HEK293 (cell line): ENCODE measurements at regions not wholly inside any gene's neighbourhood (a gene's known extent, or its start where the extent isn't known, plus 50 kb on each side); places are given as distances from the start of the nearest gene placed in this dataset.

Experiments used
- AEBP2 ChIP-seq: fragments of 450-650 bp; formaldehyde crosslinking; IDR thresholded peaks from 2 replicates; pipeline ENCODE4 v1.5.1; 2016; ENCODE audit warnings: missing biosample characterization, missing genetic modification characterization, borderline replicate concordance
- CTCF ChIP-seq: fragments of 450-650 bp; formaldehyde crosslinking; IDR thresholded peaks from 2 replicates; pipeline ENCODE4 v1.5.1; 2016; ENCODE audit warnings: missing biosample characterization, missing genetic modification characterization
- SETDB1 ChIP-seq: IDR thresholded peaks from one replicate; pipeline ENCODE4 v1.6.1; 2017; ENCODE audit warnings: mild to moderate bottlenecking, low read length, moderate library complexity, mixed read lengths; ENCODE audit not compliant: insufficient read length
- ZNF138 ChIP-seq: fragments of 450-650 bp; formaldehyde crosslinking; IDR thresholded peaks from 2 replicates; pipeline ENCODE4 v1.5.1; 2016; ENCODE audit warnings: missing biosample characterization, missing genetic modification characterization, borderline replicate concordance
- ZNF658 ChIP-seq: fragments of 450-650 bp; formaldehyde crosslinking; IDR thresholded peaks from 2 replicates; pipeline ENCODE4; 2016; ENCODE audit warnings: missing biosample characterization, missing genetic modification characterization
- ZNF701 ChIP-seq: fragments of 450-650 bp; formaldehyde crosslinking; IDR thresholded peaks from 2 replicates; pipeline ENCODE4 v1.5.1; 2016; ENCODE audit warnings: missing biosample characterization, missing genetic modification characterization

- TF ChIP-seq AEBP2 (no peak), ZNF701 (tag by site-specific recombination) (no peak), CTCF (tag by site-specific recombination) (no peak), ZNF658 (tag by site-specific recombination) (no peak), SETDB1 (no peak), ZNF138 (no peak)
Observed at GRCh38 chr10:131648386-131649020, 252.3 kb upstream of the PPP2R2D start.
